ENCODE measurements at regions not wholly inside any gene's neighbourhood (a gene's known extent, or its start where the extent isn't known, plus 50 kb on each side); places are given as distances from the start of the nearest gene placed in this dataset.

- Histone ChIP-seq H3K27me3 (peaks cover 0 to 13% of the 10 kb centered on the region in 2 donors), H3K9me3 (no peaks in the 10 kb centered on the region), H3K4me1 (no peaks in the 10 kb centered on the region), H3K36me3 (no peaks in the 10 kb centered on the region), H3K4me3 (no peak overlapping the region), H3K27ac (no peak overlapping the region)
- intact Hi-C loops (cut with DNase I): no loop called here
- no peak for TF ChIP-seq CTCF (IDR thresholded peaks at IDR 0.05)
- ATAC-seq: no peak
- no peak for DNase-seq
Measured at GRCh38 chr11:134664447-134665187, 252.6 kb upstream of the B3GAT1 start.

- no peak overlapping the region for H3K4me3 ChIP-seq
- no peaks in the 10 kb centered on the region for H3K4me1 ChIP-seq
- peaks cover 0 to 13% of the 10 kb centered on the region in 2 donors for H3K27me3 ChIP-seq
- no peak overlapping the region for H3K27ac ChIP-seq
- intact Hi-C loops (cut with DNase I): no loop called here
- H3K36me3 ChIP-seq: no peaks in the 10 kb centered on the region
- TF ChIP-seq CTCF (IDR thresholded peaks at IDR 0.05): no peak
- no peak for DNase-seq
- no peaks in the 10 kb centered on the region for H3K9me3 ChIP-seq
- ATAC-seq: no peak
Measured at GRCh38 chr11:134663506-134664313, 251.7 kb upstream of the B3GAT1 start.

- Histone ChIP-seq H3K27ac (no peak overlapping the region), H3K4me3 (no peak overlapping the region), H3K4me1 (no peaks in the 10 kb centered on the region), H3K36me3 (no peaks in the 10 kb centered on the region), H3K27me3 (peaks cover 0 to 12% of the 10 kb centered on the region in 2 donors), H3K9me3 (no peaks in the 10 kb centered on the region)
- ATAC-seq: no peak
- intact Hi-C loops (cut with DNase I): no loop called here
- DNase-seq: no peak
- TF ChIP-seq CTCF (IDR thresholded peaks at IDR 0.05): no peak
Measured at GRCh38 chr11:134662629-134663360, 250.8 kb upstream of the B3GAT1 start.

- H3K4me3 ChIP-seq: no peak overlapping the region
- H3K4me1 ChIP-seq: no peaks in the 10 kb centered on the region
- DNase-seq (no peak), ATAC-seq (no peak)
- H3K27me3 ChIP-seq: peaks cover 0 to 2% of the 10 kb centered on the region in 2 donors
- H3K27ac ChIP-seq: no peak overlapping the region
- H3K9me3 ChIP-seq: no peaks in the 10 kb centered on the region
- no peaks in the 10 kb centered on the region for H3K36me3 ChIP-seq
- intact Hi-C loops (cut with DNase I): no loop called here
- TF ChIP-seq CTCF (IDR thresholded peaks at IDR 0.05): no peak
Measured at GRCh38 chr11:134661660-134662059, 249.6 kb upstream of the B3GAT1 start.

- Histone ChIP-seq H3K36me3 (no peaks in the 10 kb centered on the region), H3K27me3 (peaks cover 0 to 4% of the 10 kb centered on the region in 2 donors), H3K4me1 (no peaks in the 10 kb centered on the region), H3K9me3 (no peaks in the 10 kb centered on the region), H3K4me3 (no peak overlapping the region), H3K27ac (no peak overlapping the region)
- DNase-seq: no peak
- TF ChIP-seq CTCF (IDR thresholded peaks at IDR 0.05): no peak
- intact Hi-C loops (cut with DNase I): no loop called here
- ATAC-seq: no peak
Measured at GRCh38 chr11:134660416-134660815, 248.4 kb upstream of the B3GAT1 start.

Data from left lung (tissue), 4 donors.